Vagina (tissue), 2 donors: ENCODE measurements at regions not wholly inside any gene's neighbourhood (a gene's known extent, or its start where the extent isn't known, plus 50 kb on each side); places are given as distances from the start of the nearest gene placed in this dataset.

Source experiments
- DNase-seq, 2 donors: peaks; one replicate each; pipeline ENCODE4 v3.0.0-alpha.2; 2017; ENCODE audit errors: extremely low spot score in 2 of 2
- H3K27ac ChIP-seq: fragments of 200-600 bp; sonication (generic); one replicate; pipeline ENCODE4 v1.5.1; 2019
- H3K27me3 ChIP-seq: fragments of 200-600 bp; sonication (generic); one replicate; pipeline ENCODE4 v1.5.1; 2019
- H3K36me3 ChIP-seq, 2 donors: fragments of 200-600 bp; sonication (generic); one replicate each; pipeline ENCODE4 v1.5.1; 2017 to 2019
- H3K4me1 ChIP-seq: fragments of 200-600 bp; sonication (generic); one replicate; pipeline ENCODE4 v1.5.1; 2019
- H3K4me3 ChIP-seq, 2 donors: fragments of 200-600 bp; sonication (generic); 1 replicate in 1 of 2; 2 replicates in 1 of 2; pipeline ENCODE4 v1.5.1; 2016 to 2019
- H3K9me3 ChIP-seq: fragments of 200-600 bp; sonication (generic); one replicate; pipeline ENCODE4 v1.5.1; 2019
- POLR2A ChIP-seq, 2 donors: fragments of 450-650 bp; IDR thresholded peaks; one replicate each; pipeline ENCODE4 v1.6.1; 2017; ENCODE audit warnings: antibody characterized with exemption in 2 of 2, mild to moderate bottlenecking in 2 of 2, moderate library complexity in 2 of 2
- POLR2AphosphoS5 ChIP-seq, 2 donors: sonication (generic); formaldehyde crosslinking; IDR thresholded peaks; one replicate each; pipeline ENCODE4 v1.9.0; 2017; ENCODE audit warnings: antibody characterized with exemption in 2 of 2, mild to moderate bottlenecking in 2 of 2, low read depth in 1 of 2; ENCODE audit not compliant: insufficient read depth in 1 of 2
- intact Hi-C: fragments of 100-400 bp; cut with DNase I; formaldehyde crosslinking; loops from one replicate; pipeline ENCODE4 v1.15.1; 2023
- TF ChIP-seq, protein P1 (sequence below), 3 experiments: fragments of 450-650 bp in 2 of 3; fragments of 200-600 bp in 1 of 3; sonication (generic) in 1 of 3; IDR thresholded peaks; one replicate each; pipeline ENCODE4 v1.5.1; 2017 to 2019; ENCODE audit warnings: antibody characterized with exemption in 3 of 3, mild to moderate bottlenecking in 2 of 3, moderate library complexity in 2 of 3

- DNase-seq = no peak
- TF ChIP-seq, protein P1, sequence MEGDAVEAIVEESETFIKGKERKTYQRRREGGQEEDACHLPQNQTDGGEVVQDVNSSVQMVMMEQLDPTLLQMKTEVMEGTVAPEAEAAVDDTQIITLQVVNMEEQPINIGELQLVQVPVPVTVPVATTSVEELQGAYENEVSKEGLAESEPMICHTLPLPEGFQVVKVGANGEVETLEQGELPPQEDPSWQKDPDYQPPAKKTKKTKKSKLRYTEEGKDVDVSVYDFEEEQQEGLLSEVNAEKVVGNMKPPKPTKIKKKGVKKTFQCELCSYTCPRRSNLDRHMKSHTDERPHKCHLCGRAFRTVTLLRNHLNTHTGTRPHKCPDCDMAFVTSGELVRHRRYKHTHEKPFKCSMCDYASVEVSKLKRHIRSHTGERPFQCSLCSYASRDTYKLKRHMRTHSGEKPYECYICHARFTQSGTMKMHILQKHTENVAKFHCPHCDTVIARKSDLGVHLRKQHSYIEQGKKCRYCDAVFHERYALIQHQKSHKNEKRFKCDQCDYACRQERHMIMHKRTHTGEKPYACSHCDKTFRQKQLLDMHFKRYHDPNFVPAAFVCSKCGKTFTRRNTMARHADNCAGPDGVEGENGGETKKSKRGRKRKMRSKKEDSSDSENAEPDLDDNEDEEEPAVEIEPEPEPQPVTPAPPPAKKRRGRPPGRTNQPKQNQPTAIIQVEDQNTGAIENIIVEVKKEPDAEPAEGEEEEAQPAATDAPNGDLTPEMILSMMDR (IDR thresholded peaks at IDR 0.05) = no peak
- TF ChIP-seq POLR2AphosphoS5 (IDR thresholded peaks at IDR 0.05; ENCODE audit: insufficient read depth in 1 of 2, low read depth in 1 of 2) = no peak
- TF ChIP-seq POLR2A (IDR thresholded peaks at IDR 0.05) = no peak
- no peaks in the 10 kb centered on the region for H3K9me3 ChIP-seq
- H3K36me3 ChIP-seq = no peaks in the 10 kb centered on the region
- intact Hi-C loops = no loop called here
- no peaks in the 10 kb centered on the region for H3K4me1 ChIP-seq
- H3K27me3 ChIP-seq = no peaks in the 10 kb centered on the region
- H3K27ac ChIP-seq = no peak overlapping the region
- H3K4me3 ChIP-seq = no peak overlapping the region
Measured at GRCh38 chr5:106127341-106127781, 1543.4 kb downstream of the EFNA5 start.

GRCh38 chr5:106121972-106122605, 1548.6 kb downstream of the EFNA5 start:
- Histone ChIP-seq H3K36me3 (no peaks in the 10 kb centered on the region), H3K4me1 (no peaks in the 10 kb centered on the region), H3K9me3 (no peaks in the 10 kb centered on the region), H3K27me3 (no peaks in the 10 kb centered on the region), H3K4me3 (no peak overlapping the region), H3K27ac (no peak overlapping the region)
- DNase-seq = no peak
- intact Hi-C loops = no loop called here
- TF ChIP-seq POLR2A (IDR thresholded peaks at IDR 0.05) (no peak), POLR2AphosphoS5 (IDR thresholded peaks at IDR 0.05; ENCODE audit: insufficient read depth in 1 of 2, low read depth in 1 of 2) (no peak)
- TF ChIP-seq, protein P1 (IDR thresholded peaks at IDR 0.05) = no peak

- no peaks in the 10 kb centered on the region for H3K9me3 ChIP-seq
- H3K36me3 ChIP-seq = no peaks in the 10 kb centered on the region
- intact Hi-C loops = no loop called here
- H3K4me1 ChIP-seq = no peaks in the 10 kb centered on the region
- no peaks in the 10 kb centered on the region for H3K27me3 ChIP-seq
- H3K4me3 ChIP-seq = no peak overlapping the region
- no peak for DNase-seq
- TF ChIP-seq POLR2AphosphoS5 (IDR thresholded peaks at IDR 0.05; ENCODE audit: insufficient read depth in 1 of 2, low read depth in 1 of 2) (no peak), POLR2A (IDR thresholded peaks at IDR 0.05) (no peak)
- H3K27ac ChIP-seq = no peak overlapping the region
Measured at GRCh38 chr5:106116682-106117081, 1554.1 kb downstream of the EFNA5 start.

DNA sequence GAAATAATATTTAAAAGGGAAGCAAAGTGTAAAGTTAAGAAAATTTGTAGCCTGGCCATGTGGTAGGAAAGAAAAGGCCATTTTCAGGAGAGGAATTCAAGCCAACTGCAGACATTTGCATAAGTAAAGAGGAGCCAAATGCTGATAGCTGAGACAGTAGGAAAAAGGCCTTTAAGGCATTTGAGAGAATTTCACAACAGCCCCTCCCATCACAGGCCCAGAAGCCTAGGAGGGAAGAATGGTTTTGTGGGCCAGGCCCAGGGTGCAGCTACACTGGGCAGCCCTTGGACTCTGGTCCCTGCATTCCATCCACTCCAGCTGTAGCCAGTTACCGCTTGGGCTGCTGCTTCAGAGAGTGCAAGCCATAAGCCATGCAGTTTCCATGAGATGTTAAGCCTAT, 1556.8 kb downstream of the EFNA5 start:
- Histone ChIP-seq H3K27me3 (no peaks in the 10 kb centered on the region), H3K27ac (no peak overlapping the region), H3K9me3 (no peaks in the 10 kb centered on the region), H3K4me3 (no peak overlapping the region), H3K4me1 (no peaks in the 10 kb centered on the region), H3K36me3 (no peaks in the 10 kb centered on the region)
- intact Hi-C loops = no loop called here
- DNase-seq = no peak
- TF ChIP-seq, protein P1 (IDR thresholded peaks at IDR 0.05) = no peak
- TF ChIP-seq POLR2AphosphoS5 (IDR thresholded peaks at IDR 0.05; ENCODE audit: insufficient read depth in 1 of 2, low read depth in 1 of 2) (no peak), POLR2A (IDR thresholded peaks at IDR 0.05) (no peak)

- TF ChIP-seq, protein P1 (IDR thresholded peaks at IDR 0.05) = no peak
- TF ChIP-seq POLR2AphosphoS5 (IDR thresholded peaks at IDR 0.05; ENCODE audit: insufficient read depth in 1 of 2, low read depth in 1 of 2) = no peak
- TF ChIP-seq POLR2A (IDR thresholded peaks at IDR 0.05) = no peak
- Histone ChIP-seq H3K36me3 (no peaks in the 10 kb centered on the region), H3K4me3 (no peak overlapping the region), H3K27ac (no peak overlapping the region), H3K27me3 (no peaks in the 10 kb centered on the region), H3K4me1 (no peaks in the 10 kb centered on the region), H3K9me3 (no peaks in the 10 kb centered on the region)
- DNase-seq = no peak
- intact Hi-C loops = no loop called here
Measured at GRCh38 chr5:106106384-106106783, 1564.4 kb downstream of the EFNA5 start.
